ENCODE measurements at regions not wholly inside any gene's neighbourhood (a gene's known extent, or its start where the extent isn't known, plus 50 kb on each side); places are given as distances from the start of the nearest gene placed in this dataset.

DNA sequence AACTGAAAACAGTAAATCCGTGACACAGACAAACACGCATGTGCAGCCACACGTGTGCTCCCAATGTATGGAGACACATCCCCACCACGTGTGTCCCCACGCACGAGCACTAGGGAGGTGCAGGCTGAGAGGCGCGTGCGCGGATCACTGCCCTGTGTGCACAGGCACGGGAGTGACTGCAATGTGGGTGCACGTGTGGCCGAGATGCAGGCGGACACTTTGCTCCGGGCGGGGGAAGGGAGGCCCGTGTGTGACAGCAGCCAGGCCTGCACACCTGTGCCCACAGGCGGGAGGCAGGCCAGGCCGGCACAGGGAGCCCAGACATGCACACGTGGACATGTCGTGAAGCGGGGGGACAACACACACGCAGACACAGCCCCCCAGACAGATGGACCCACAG lies 77.0 kb downstream of the PTPRS start:
- no peak overlapping the region for H2AFZ ChIP-seq (ENCODE audit: control insufficient read depth, low read length)
- no peak for DNase-seq (ENCODE audit: low read depth, low spot score)
- TF ChIP-seq EZH2 (IDR thresholded peaks at IDR 0.05; ENCODE audit: low read length) (no peak), CTCF (optimal IDR thresholded peaks at IDR 0.05 in 1 of 3, IDR thresholded peaks at IDR 0.05 in 1 of 3, conservative IDR thresholded peaks at IDR 0.05 in 1 of 3; ENCODE audit: extremely low read depth in 1 of 3, insufficient read depth in 2 of 3, low read length in 3 of 3) (no peak)
- no peaks in the 10 kb centered on the region for H3K9me1 ChIP-seq (ENCODE audit: control insufficient read depth, extremely low read depth, insufficient read depth, low read length)
- H3K9me3 ChIP-seq (ENCODE audit: control insufficient read depth, low read depth, low read length): no peaks in the 10 kb centered on the region
- H3K27me3 ChIP-seq (ENCODE audit: control insufficient read depth, extremely low read depth, insufficient read depth, low read length): no peaks in the 10 kb centered on the region
- no peak overlapping the region for H3K4me3 ChIP-seq (ENCODE audit: control insufficient read depth in 2 of 3, extremely low read depth in 1 of 3, insufficient read depth in 2 of 3, low read depth in 1 of 3, low read length in 3 of 3)
- dilution Hi-C loops (cut with MboI; ENCODE audit: extremely low pct_ligation_motif_present, low sequenced_read_pairs): no loop called here
- no peak for FAIRE-seq
- no peak overlapping the region for H3K27ac ChIP-seq (ENCODE audit: control insufficient read depth, insufficient read depth, low read length)
- H3K79me2 ChIP-seq (ENCODE audit: control insufficient read depth, insufficient read depth, low read length): no peaks in the 10 kb centered on the region
- H3K36me3 ChIP-seq (ENCODE audit: control insufficient read depth in 2 of 2, extremely low read depth in 1 of 2, insufficient read depth in 2 of 2, low read length in 2 of 2): no peaks in the 10 kb centered on the region
- no peak overlapping the region for H3K9ac ChIP-seq (ENCODE audit: control insufficient read depth, extremely low read depth, insufficient read depth, low read length)
- H3K4me1 ChIP-seq (ENCODE audit: control insufficient read depth, extremely low read depth, insufficient read depth, low read length): peaks cover 17% of the 10 kb centered on the region
- H3K4me2 ChIP-seq (ENCODE audit: control insufficient read depth, extremely low read depth, insufficient read depth, low read depth, low read length): no peak overlapping the region
- H4K20me1 ChIP-seq (ENCODE audit: control insufficient read depth, extremely low read depth, insufficient read depth, low read length): no peaks in the 10 kb centered on the region

GRCh38 chr19:5262721-5263120 lies 77.9 kb downstream of the PTPRS start:
- no peaks in the 10 kb centered on the region for H3K27me3 ChIP-seq (ENCODE audit: control insufficient read depth, extremely low read depth, insufficient read depth, low read length)
- H4K20me1 ChIP-seq (ENCODE audit: control insufficient read depth, extremely low read depth, insufficient read depth, low read length): no peaks in the 10 kb centered on the region
- peaks cover 17% of the 10 kb centered on the region for H3K4me1 ChIP-seq (ENCODE audit: control insufficient read depth, extremely low read depth, insufficient read depth, low read length)
- H3K4me2 ChIP-seq (ENCODE audit: control insufficient read depth, extremely low read depth, insufficient read depth, low read depth, low read length): no peak overlapping the region
- no peaks in the 10 kb centered on the region for H3K79me2 ChIP-seq (ENCODE audit: control insufficient read depth, insufficient read depth, low read length)
- H3K9me3 ChIP-seq (ENCODE audit: control insufficient read depth, low read depth, low read length): no peaks in the 10 kb centered on the region
- no peak overlapping the region for H3K4me3 ChIP-seq (ENCODE audit: control insufficient read depth in 2 of 3, extremely low read depth in 1 of 3, insufficient read depth in 2 of 3, low read depth in 1 of 3, low read length in 3 of 3)
- FAIRE-seq (no peak), DNase-seq (ENCODE audit: low read depth, low spot score) (no peak)
- dilution Hi-C loops (cut with MboI; ENCODE audit: extremely low pct_ligation_motif_present, low sequenced_read_pairs): no loop called here
- no peaks in the 10 kb centered on the region for H3K9me1 ChIP-seq (ENCODE audit: control insufficient read depth, extremely low read depth, insufficient read depth, low read length)
- no peak overlapping the region for H3K27ac ChIP-seq (ENCODE audit: control insufficient read depth, insufficient read depth, low read length)
- no peak overlapping the region for H2AFZ ChIP-seq (ENCODE audit: control insufficient read depth, low read length)
- H3K36me3 ChIP-seq (ENCODE audit: control insufficient read depth in 2 of 2, extremely low read depth in 1 of 2, insufficient read depth in 2 of 2, low read length in 2 of 2): no peaks in the 10 kb centered on the region
- TF ChIP-seq EZH2 (IDR thresholded peaks at IDR 0.05; ENCODE audit: low read length) (no peak), CTCF (optimal IDR thresholded peaks at IDR 0.05 in 1 of 3, IDR thresholded peaks at IDR 0.05 in 1 of 3, conservative IDR thresholded peaks at IDR 0.05 in 1 of 3; ENCODE audit: extremely low read depth in 1 of 3, insufficient read depth in 2 of 3, low read length in 3 of 3) (no peak)
- H3K9ac ChIP-seq (ENCODE audit: control insufficient read depth, extremely low read depth, insufficient read depth, low read length): no peak overlapping the region
